ENCODE measurements at regions not wholly inside any gene's neighbourhood (a gene's known extent, or its start where the extent isn't known, plus 50 kb on each side); places are given as distances from the start of the nearest gene placed in this dataset.

- TF ChIP-seq POLR2AphosphoS5 (IDR thresholded peaks at IDR 0.05) (no peak), CTCF (IDR thresholded peaks at IDR 0.05) (no peak)
Observed at GRCh38 chr11:128283451-128283850, 303.9 kb downstream of the ETS1 start.

All from prostate gland (tissue), 2 donors.